ENCODE measurements at regions not wholly inside any gene's neighbourhood (a gene's known extent, or its start where the extent isn't known, plus 50 kb on each side); places are given as distances from the start of the nearest gene placed in this dataset.

GRCh38 chr9:19840953-19841352, 52.1 kb upstream of the SLC24A2 start:
- Histone ChIP-seq H3K4me2 (ENCODE audit: insufficient read depth, low read length) (no peak overlapping the region), H3K4me1 (replicated peaks in 1 of 2; ENCODE audit: control insufficient read depth in 2 of 2, insufficient read depth in 2 of 2, low read length in 2 of 2) (no peaks in the 10 kb centered on the region), H3K79me2 (ENCODE audit: control insufficient read depth, insufficient read depth, low read length) (no peaks in the 10 kb centered on the region), H3K36me3 (ENCODE audit: control insufficient read depth, insufficient read depth, low read length) (no peaks in the 10 kb centered on the region), H3K27ac (ENCODE audit: extremely low read depth, low read depth, low read length) (no peak overlapping the region), H4K20me1 (replicated peaks; ENCODE audit: control insufficient read depth, insufficient read depth, low read length) (no peaks in the 10 kb centered on the region), H2AFZ (ENCODE audit: low read depth, low read length) (no peak overlapping the region), H3K27me3 (ENCODE audit: control insufficient read depth in 2 of 2, insufficient read depth in 2 of 2, low read length in 2 of 2) (no peaks in the 10 kb centered on the region), H3K9me1 (ENCODE audit: control insufficient read depth, insufficient read depth, low read length) (no peaks in the 10 kb centered on the region), H3K9ac (ENCODE audit: insufficient read depth in 1 of 2, low read depth in 2 of 2, low read length in 2 of 2) (no peak overlapping the region), H3K9me3 (replicated peaks; ENCODE audit: control insufficient read depth, insufficient read depth, low read depth, low read length) (no peaks in the 10 kb centered on the region), H3K4me3 (no peak overlapping the region)
- FAIRE-seq (no peak), DNase-seq (ENCODE audit: extremely low read depth in 1 of 4, low spot score in 3 of 4) (no peak), ATAC-seq (no peak)
- BruUV-seq (replicated peaks) = no TSS peak
- intact Hi-C loops (cut with micrococcal nuclease) = no loop called here
- WGBS (ENCODE audit: insufficient coverage, low coverage, missing lambda C conversion rate) = 10% methylated on average over 1 of the region's 1 CpG
- CTCF ChIA-PET (ENCODE audit: low intra/inter-chr PET ratio) = no interaction called here
- no peak for TF ChIP-seq CHD1 (IDR thresholded peaks at IDR 0.05; ENCODE audit: low read length)
- TF ChIP-seq ZNF830 (CRISPR knock-in tag; IDR thresholded peaks at IDR 0.05) = no peak
- no peak for TF ChIP-seq SOX6 (IDR thresholded peaks at IDR 0.05)
- TF ChIP-seq CHAMP1 (IDR thresholded peaks at IDR 0.05) = no peak
- no peak for TF ChIP-seq ATF1 (CRISPR knock-in tag; IDR thresholded peaks at IDR 0.05)
- no peak for TF ChIP-seq ATF1 (tag; IDR thresholded peaks at IDR 0.05)
- TF ChIP-seq CLOCK (CRISPR knock-in tag; IDR thresholded peaks at IDR 0.05; ENCODE audit: borderline replicate concordance) = no peak
- TF ChIP-seq MAFF (IDR thresholded peaks at IDR 0.05; ENCODE audit: low read length) = peak; percentile 58
- TF ChIP-seq C11orf30 (IDR thresholded peaks at IDR 0.05; ENCODE audit: low read depth) = peak; percentile 34; the same call in 1 of the 2 replicates
- TF ChIP-seq ZNF316 (IDR thresholded peaks at IDR 0.05) = peak; percentile 44; the same call in 1 of the 2 replicates
- TF ChIP-seq ZNF740 (CRISPR knock-in tag; IDR thresholded peaks at IDR 0.05) = no peak
- TF ChIP-seq ZNF740 (tag; IDR thresholded peaks at IDR 0.05) = no peak
- POLR2A ChIA-PET = no interaction called here
- in situ Hi-C loops (cut with MboI) = no loop called here
